T-helper 2 cell treated with Interferon-gamma antibody and Interleukin-4, amounts not matched to agents 100 ng/mL and 5 ng/mL, for 36 hours (primary cell): ENCODE measurements at regions not wholly inside any gene's neighbourhood (a gene's known extent, or its start where the extent isn't known, plus 50 kb on each side); places are given as distances from the start of the nearest gene placed in this dataset.

ENCODE experiments used
- intact Hi-C: fragments of 100-400 bp; cut with micrococcal nuclease; formaldehyde crosslinking; loops from one replicate; pipeline ENCODE4 v1.15.1; 2023

DNA sequence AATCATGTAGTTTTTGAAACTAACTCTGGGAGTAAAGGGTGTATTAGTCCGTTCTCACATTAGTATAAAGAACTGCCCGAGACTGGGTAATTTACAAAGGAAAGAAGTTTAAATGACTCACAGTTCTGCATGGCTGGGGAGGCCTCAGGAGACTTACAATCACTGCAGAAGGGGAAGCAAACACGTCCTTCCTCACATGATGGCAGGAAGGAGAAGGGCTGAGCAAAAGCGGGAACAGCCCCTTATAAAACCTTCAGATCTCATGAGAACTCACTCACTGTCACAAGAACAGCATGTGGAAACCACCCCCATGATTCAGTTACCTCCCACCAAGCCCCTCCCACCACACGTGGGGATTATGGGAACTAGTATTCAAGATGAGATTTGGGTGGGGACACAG, 256.5 kb upstream of the TNRC6C start:
- intact Hi-C loops = no loop called here

DNA sequence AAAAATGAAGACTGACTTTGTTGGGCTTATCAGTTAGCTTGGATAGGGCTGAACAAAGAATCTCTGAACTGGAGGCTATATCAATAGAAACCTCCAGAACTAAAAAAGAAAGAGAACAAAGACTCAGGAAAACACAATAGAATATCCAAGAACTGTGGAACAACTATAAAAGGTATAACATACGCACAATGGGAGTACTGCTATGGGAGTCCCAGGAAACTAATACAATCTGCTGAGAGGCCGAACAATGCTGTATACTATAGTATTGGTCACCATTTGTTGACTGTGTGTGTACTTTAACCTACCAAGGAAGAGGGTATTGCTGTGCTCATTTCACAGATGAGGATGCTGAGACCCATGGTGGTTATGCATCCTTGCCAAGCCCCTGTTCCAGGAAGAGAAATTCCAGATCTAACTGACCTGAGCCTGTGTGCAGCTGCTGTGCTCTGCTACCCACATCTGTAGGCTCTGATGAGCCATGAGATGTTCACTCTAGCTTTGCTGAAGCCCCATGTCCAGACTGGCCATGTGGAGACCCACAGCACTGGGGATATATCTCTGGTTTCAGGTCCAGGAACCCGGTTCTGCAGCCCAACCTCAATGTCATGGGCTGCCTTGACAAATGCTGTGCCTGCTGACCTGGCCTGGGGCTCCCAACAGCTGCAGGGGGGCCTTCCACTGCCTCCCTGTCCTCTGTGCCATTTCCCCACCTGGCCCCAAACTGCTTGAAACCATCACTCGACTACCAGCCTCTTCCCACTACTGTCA, 254.3 kb upstream of the TNRC6C start:
- intact Hi-C loops = no loop called here

DNA sequence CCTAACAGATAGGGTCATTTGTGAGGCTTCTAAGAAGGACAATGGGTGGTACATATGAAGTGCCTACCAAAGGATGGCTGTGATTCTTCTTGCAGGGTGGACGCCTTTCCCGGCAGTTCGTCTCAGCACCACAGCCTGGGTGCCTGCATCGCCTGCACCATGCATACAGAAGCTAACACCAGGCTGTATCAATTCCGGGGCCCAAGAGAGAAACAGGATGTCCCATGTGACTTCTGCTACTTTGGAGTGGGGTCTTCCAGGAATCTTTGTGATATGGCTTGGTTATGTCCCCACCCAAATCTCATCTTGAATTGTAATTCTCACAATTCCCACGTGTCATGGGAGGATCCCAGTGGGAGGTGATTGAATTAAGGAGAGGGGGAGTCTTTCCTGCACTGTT, 251.6 kb upstream of the TNRC6C start:
- intact Hi-C loops = no loop called here

DNA sequence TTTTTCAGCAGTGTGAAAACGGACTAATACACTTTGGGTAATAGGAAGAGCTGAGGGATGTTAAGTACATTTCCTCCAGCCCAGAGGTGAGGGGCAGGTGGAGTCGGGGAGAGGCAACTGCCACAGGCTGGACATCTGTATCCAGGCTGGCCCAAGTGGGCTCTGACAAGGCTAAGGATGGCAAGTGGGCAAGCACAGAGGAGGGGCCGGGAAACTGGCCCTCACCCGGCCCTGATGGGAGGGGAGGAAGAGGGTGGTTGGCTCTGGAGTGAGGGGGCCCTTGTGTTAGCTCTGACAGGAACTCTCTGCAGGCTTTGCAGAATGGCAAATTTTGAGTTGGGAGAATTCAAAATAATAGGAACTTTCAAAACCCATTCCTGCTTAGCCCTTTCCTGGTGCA, 251.0 kb upstream of the TNRC6C start:
- intact Hi-C loops = no loop called here

DNA sequence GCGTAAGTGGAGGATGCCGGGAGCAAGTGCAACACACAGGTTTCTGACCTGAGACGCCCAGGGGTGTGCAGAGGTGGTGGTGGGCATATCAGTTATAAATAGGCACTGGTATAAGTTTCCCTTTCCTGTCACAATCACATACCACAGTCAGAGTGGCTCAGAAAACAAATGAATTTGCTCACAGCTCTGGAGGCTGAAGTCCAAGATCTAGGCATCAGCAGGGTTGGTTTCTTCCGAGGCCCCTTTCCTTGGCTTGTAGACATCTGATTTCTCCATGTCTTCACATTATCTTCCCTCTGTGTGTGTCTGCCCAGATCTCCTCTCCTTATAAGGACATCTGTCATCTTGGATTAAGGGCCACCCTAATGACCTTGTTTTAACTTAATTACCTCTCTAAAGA, 250.5 kb upstream of the TNRC6C start:
- intact Hi-C loops = no loop called here

DNA sequence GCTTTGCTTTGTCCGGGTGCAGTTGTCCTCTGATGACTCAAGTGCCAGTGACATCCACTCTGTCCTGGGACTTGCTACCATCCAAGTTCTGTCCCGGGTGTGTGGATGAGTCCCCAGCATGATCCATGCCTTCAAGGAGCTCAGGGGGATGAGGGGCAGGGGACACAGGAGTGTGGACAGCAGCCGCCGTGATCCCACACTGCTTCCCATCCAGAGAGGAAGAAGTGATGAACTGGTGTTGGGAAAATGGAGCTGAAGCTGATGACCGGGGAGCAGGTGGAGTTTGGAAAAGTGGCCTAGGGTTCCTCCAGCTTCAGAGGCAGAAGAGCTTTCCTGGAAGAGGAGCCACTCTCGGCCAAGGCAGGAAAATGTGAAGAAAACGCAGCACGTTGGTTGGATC, 249.6 kb upstream of the TNRC6C start:
- intact Hi-C loops = no loop called here

DNA sequence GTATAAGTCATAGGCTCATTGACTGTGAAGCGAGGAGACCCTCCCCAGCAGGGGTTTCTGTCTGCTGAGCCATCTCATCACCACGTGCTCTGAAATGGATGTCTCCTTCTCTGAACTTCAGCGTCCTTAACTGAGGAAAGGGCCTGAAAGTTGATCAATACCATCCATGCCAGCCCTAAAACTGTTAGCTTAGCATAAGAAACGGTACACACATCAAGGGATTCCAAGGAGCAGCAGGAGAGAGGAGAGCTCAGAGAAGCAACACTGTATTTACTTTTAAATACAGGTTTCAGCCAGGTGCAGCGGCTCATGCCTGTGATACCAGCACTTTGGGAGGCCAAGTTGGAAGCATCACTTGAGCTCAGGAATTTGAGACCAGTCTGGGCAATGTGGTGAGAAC, 248.9 kb upstream of the TNRC6C start:
- intact Hi-C loops = no loop called here

DNA sequence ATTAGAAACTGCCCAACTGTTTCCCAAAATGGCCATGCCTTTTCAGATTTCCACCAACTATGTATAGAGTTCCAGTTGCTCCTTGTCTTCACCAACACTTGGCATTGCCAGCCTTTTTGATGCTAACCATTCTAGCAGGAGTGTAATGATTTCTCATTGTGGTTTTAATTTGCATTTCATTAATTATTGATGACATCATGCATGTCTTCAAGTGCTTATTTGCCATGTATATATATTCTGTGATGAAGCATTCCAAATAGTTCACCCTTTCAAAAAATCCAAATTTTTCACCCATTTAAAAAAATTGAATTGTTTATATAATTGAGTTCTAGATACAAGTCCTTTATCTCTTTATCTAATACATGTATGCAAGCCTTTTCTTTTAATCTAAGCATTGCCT, 245.9 kb upstream of the TNRC6C start:
- intact Hi-C loops = no loop called here

DNA sequence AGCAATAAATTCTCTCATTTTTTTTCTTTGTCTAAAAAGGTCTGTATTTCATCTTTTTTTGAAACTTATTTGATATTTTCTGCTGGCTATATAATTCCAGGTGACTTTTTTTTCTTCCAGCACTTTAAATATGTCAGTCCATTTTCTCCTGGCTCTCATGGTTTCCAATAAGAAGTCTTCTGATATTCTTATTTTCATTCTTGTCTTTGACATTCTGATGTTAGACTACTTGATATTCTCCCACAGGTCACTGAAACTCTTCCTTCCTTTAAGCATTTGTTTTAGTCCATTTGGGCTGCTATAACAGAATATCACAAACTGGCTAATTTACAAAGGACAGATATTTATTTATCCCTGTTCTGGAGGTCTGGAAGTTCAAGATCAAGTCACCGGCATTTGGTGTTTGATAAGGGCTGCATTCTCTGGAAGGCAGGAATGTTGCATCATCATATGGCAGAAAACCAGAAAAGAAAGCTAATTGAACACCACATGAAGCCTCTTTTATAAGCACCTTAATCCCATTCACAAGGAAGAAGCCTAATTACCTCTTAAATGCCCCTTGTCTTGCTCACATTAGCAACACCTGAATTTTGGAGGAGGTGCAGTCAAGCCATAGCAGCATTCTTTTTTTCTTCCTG, 242.1 kb upstream of the TNRC6C start:
- intact Hi-C loops = no loop called here

DNA sequence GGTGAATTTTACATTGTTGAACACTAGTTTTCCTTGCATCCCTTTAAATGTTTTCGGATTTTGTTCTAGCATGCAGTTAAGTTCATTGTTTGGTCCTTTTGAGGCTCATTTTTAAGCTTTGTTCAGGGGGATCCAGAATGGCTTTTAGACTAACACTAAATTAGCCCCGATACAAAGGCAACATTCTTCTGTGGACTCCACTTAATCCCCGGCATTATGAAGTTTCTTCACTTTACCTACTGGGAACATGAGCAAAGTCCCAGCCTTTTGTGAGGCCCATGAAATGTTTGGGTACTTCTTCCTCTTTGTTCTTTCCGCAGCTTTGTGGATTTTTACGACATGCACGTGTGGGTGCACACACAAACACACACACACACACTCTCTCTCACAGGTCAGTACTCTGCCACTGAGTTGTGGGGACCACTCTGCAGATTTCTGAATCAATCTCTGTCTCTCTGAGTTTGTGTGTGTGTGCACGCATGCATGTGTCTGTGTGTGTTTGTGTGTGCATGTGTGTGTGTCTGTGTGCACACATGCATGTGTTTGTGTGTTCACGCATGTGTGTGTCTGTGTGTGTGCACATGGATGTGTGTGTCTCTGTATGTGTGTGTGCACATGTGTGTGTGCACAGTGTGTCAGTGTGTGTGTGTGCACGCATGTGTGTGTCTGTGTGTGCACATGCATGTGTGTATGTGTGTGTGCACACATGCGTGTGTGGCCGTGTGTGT, 240.4 kb upstream of the TNRC6C start:
- intact Hi-C loops = no loop called here

DNA sequence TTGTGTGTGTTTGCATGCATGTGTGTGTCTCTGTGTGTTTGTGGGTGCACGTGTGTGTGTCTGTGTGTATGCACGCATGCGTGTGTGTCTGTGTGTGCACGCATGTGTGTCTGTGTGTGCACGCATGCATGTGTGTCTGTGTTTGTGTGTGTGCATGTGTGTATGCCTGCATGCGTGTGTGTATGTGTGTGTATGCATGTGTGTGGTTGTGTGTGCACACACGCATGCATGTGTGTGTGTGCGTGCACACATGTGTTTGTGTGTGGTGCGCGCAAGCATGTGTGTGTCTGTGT, 239.9 kb upstream of the TNRC6C start:
- intact Hi-C loops = no loop called here

DNA sequence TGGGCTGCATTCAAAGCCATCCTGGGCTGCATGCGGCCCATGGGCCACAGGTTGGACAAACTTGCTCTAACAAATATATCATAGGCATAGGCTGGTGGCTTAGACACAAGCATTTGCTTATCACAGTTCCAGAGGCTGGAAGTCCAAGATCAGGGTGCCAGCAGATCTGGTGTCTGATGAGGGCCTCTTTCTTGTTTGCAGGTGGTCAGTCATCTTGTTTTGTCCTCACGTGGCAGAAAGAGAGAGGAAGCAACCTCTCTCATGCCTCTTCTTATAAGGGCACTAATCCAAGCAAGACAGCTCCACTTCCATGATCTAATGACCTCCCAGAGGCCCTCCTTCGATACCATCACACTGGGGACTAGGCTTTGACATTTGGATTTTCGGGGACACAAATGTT, 238.7 kb upstream of the TNRC6C start:
- intact Hi-C loops = no loop called here

DNA sequence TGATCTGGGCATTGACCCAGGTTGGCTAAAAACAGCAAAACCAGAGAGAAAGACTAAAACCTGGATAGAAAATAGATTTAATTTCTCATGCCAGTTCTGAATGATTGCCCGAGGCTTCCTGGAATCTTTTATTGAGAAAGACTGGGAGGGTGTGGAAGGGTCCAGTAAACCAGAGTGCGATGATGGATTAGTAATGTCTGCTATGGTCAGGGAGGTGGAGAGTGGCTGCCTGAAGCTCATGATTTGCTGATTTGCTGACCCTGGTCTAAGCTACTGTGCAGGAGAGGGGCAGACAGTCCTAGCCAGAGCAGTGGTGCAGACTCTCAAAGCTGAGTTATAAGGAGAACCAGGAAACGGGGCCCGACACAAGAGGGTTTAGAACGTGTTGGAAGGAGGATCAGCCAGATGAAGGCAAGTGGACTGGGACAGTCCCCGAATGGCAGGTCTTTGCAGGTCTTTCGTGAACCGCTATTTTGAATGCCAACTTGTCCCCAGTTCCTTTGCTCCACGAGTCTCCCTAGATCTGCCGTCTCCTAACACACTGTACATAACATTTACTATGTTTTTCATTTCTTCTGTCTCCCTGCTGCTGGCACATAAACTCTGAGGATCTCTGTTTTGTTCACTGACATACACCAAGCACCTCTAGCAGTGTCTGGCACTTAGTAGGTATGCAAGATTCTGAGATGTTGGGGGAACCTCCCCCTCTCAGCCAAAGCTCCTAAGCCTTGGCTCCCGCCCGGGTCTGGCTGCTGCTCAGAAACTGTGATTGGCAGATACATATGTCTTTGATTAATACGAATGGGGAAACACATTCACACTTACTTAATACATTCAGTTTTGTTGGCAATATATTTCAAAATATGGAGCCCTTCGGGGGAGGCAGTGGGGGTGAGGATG, 237.3 kb upstream of the TNRC6C start:
- intact Hi-C loops = no loop called here

DNA sequence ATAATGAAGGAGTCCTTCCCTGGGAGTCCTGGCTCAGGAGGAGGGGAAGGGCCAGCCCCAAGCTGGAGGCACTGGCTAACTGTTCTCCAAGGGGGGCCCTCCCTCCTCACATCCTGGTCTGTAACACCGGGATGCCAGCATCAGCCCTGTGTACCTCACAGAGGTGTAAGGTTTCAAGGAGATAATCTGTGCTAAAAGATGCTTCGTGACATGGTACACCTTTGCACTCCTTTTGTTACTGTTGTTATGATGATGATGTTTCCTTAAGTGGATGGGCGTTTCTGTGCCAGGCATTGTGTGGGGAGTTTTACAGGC, 236.7 kb upstream of the TNRC6C start:
- intact Hi-C loops = no loop called here

DNA sequence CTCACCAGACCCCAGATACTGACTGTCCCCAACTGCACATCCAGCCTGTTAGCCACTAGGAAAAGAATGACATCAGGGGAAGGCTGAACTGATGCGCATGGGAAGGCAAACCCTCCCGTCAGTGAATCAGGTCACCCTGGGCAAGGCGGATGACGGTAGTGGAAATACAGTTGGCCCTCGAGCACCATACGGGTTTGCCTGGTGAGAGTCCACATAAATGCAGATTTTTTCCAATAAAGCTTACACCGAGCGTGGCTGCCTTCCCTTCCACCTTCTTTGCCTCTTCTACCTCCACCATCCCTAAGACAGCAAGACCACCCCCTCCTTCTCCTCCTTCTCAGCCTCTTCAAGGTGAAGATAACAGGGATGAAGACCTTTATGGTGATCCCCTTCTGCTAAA, 236.1 kb upstream of the TNRC6C start:
- intact Hi-C loops = no loop called here

DNA sequence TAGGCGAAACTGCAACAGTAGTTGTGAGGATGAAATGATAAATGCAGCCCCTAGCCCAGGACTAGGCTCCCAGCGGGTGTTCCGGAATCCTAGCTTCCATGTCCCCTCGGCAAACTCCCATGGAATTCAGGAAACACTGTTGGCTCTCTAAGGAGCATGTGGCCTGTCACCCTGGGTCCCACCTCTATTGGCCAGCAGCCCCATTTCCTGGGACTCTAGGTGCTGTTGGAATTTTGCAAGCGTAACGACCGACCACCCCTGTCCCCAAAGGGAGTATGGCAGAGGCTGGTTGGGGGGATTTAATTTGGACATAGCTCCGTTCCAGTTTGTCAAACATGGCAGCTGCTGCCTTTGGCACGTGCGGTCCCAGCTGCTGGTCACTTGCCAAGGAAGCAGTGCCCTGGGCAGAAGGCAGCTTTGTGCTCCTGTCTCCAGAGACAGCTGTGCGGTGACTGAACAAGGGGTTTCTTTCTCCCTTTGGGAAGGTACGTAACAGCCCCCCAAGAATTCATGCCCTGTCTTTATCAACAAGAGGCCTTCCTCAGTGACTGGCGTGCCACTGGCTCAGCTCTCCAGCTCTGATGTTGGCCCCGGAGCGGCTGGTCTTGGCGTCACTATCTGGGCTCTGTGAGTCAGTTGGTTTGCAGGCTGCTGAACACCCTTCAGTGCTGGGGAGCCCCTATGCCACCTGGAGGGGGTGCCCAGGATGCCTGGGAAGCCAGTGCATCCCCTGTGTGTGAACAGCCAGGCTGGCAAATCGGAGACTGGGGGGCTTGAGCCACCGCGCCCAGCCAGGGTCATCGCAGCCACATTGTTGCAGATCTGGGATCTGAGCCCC, 235.2 kb upstream of the TNRC6C start:
- intact Hi-C loops = no loop called here

DNA sequence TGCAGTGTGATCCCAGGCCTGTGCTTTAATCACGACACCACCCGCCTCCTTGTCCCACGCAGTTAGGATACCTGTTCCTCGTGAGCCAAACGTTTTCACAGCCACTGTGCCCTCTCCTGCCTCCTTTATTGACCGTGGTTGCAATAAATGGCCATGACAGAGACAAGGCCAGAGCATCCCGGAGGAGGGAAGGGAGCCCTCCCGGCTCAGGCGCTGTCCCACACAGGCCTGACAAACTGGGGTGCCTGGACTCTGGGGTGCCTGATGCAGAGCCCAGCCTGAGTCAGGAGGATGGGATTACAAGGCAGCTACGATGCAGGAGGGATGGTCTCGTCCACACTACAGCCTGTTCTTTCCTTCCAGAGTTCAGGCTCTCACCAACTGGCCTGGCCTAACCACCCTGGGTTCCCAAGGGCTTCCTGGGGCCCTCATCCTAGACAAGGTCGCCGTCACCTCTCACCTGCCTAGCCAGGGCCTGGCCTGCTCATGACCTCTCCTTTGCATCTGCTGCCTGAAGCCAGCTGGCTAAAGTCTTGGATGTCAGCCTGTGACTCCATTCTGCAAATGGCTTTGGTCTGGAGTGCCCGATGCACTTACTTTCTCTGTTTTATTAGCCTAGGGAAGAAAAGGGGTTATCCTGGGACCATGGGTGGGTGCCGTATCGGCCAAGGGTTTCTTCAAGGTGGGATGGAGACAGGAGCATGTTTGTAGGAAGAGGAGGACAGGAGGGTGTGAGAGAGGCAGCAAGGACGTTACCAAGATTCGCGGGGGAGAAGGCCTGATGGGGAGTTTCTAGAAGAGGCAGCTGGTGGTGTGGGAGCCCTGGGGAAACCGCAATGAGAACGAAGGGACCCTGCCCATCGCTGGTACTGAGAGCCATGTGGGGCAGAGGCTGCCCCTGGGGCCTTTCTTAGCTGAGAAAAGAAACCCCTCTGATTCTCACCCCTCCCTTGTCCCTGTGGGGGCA, 234.3 kb upstream of the TNRC6C start:
- intact Hi-C loops = no loop called here

DNA sequence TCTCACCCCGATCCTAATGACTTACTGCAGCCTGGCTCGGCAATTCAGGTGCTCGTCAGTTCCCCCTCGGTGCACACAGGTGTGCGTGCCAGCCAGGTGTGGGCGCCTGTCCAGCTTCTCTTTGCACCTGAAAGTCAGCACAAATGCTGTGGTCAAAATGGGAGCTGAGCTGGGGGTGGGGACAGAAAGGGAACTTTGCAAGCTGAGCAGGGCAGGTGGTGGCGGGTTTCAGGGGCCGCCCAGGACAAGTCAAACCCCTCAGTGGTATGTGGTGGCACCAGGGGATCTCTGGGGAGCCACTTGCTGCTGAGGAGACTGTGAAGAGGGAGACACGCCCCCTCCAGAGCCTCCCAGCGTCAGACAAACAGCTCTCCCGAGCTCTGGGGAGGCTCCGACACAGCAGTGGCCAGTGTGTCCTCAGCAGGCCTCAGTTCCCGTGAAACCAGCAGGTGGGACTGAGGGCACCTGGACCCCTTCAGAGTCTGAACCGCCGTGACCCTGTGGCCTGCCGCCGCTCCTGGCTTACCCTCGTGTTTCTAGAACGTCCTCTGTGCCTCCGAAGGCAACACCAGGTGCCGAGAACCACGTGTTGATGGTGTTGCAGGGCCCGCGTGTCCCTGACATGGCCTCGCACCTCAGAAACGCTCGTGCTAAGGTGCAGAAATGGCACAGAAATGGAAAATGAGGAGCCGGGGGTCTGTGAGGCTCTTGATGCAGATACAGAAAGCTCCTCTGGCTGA, 233.5 kb upstream of the TNRC6C start:
- intact Hi-C loops = no loop called here

DNA sequence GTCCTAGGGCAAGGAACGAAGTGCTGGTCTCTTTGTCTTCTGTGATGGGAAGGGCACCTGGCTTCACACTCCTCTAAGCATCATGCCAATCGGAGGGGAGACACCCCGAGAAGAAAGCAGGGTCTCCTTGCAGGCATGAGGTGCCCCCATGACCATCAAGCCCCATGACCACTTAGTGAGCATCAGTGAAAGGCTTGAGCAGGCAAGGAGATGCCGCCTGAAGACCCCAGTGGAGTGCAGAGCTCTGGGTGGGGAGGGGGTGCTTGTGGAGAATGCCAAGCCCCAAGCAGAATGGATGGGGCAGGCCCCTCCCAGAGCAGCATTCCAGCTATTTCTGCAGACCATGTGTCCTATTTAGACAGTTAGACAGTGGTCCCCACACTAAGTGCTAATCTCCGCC, 232.7 kb upstream of the TNRC6C start:
- intact Hi-C loops = no loop called here
